ENCODE measurements at regions not wholly inside any gene's neighbourhood (a gene's known extent, or its start where the extent isn't known, plus 50 kb on each side); places are given as distances from the start of the nearest gene placed in this dataset.
A peak's percentile ranks its signal among the peaks of the same experiment; 100 is the strongest.

- POLR2A ChIA-PET = no interaction called here
- Histone ChIP-seq H3K4me3 (ENCODE audit: control insufficient read depth in 1 of 7, extremely low read depth in 1 of 7, insufficient read depth in 4 of 7, low read depth in 2 of 7, low read length in 6 of 7) (no peak overlapping the region), H3K27ac (ENCODE audit: insufficient read depth in 1 of 2, low read depth in 1 of 2, low read length in 2 of 2, poor library complexity in 1 of 2, severe bottlenecking in 2 of 2) (no peak overlapping the region), H3K4me1 (ENCODE audit: control extremely low read depth in 1 of 4, control insufficient read depth in 4 of 4, insufficient read depth in 4 of 4, low read length in 3 of 4) (no peaks in the 10 kb centered on the region), H3K36me3 (ENCODE audit: control insufficient read depth in 4 of 4, insufficient read depth in 4 of 4, low read length in 3 of 4) (no peaks in the 10 kb centered on the region), H3K9me3 (ENCODE audit: control extremely low read depth in 1 of 5, control insufficient read depth in 4 of 5, insufficient read depth in 2 of 5, low read depth in 1 of 5, low read length in 4 of 5) (peaks cover 0 to 2% (median 0%) of the 10 kb centered on the region in 5 experiments), H3K27me3 (replicated peaks in 2 of 5; ENCODE audit: control insufficient read depth in 4 of 5, insufficient read depth in 5 of 5, low read length in 4 of 5) (no peaks in the 10 kb centered on the region)
- CTCF ChIA-PET = no interaction called here
- no peak for DNase-seq
- 88% methylated on average over 4 of the region's 4 CpGs for WGBS (ENCODE audit: insufficient coverage)
These were observed 63.5 kb upstream of the ASCC3 start for GRCh38 chr6:100944644-100945043.

- Histone ChIP-seq H3K27me3 (replicated peaks in 2 of 5; ENCODE audit: control insufficient read depth in 4 of 5, insufficient read depth in 5 of 5, low read length in 4 of 5) (no peaks in the 10 kb centered on the region), H3K36me3 (ENCODE audit: control insufficient read depth in 4 of 4, insufficient read depth in 4 of 4, low read length in 3 of 4) (no peaks in the 10 kb centered on the region), H3K4me1 (ENCODE audit: control extremely low read depth in 1 of 4, control insufficient read depth in 4 of 4, insufficient read depth in 4 of 4, low read length in 3 of 4) (no peaks in the 10 kb centered on the region), H3K27ac (ENCODE audit: insufficient read depth in 1 of 2, low read depth in 1 of 2, low read length in 2 of 2, poor library complexity in 1 of 2, severe bottlenecking in 2 of 2) (no peak overlapping the region), H3K9me3 (ENCODE audit: control extremely low read depth in 1 of 5, control insufficient read depth in 4 of 5, insufficient read depth in 2 of 5, low read depth in 1 of 5, low read length in 4 of 5) (peaks cover 0 to 2% (median 0%) of the 10 kb centered on the region in 5 experiments), H3K4me3 (ENCODE audit: control insufficient read depth in 1 of 7, extremely low read depth in 1 of 7, insufficient read depth in 4 of 7, low read depth in 2 of 7, low read length in 6 of 7) (no peak overlapping the region)
- WGBS (ENCODE audit: insufficient coverage) = 100% methylated on average over 3 of the region's 4 CpGs
- no peak for DNase-seq
- CTCF ChIA-PET = no interaction called here
- POLR2A ChIA-PET = no interaction called here
These were observed 65.0 kb upstream of the ASCC3 start for GRCh38 chr6:100946021-100946540.

GRCh38 chr6:100946711-100947110 is 65.6 kb upstream of the ASCC3 start:
- 100% methylated on average over 1 of the region's 3 CpGs for WGBS (ENCODE audit: insufficient coverage)
- no peak overlapping the region for H3K4me3 ChIP-seq (ENCODE audit: control insufficient read depth in 1 of 7, extremely low read depth in 1 of 7, insufficient read depth in 4 of 7, low read depth in 2 of 7, low read length in 6 of 7)
- H3K27ac ChIP-seq (ENCODE audit: insufficient read depth in 1 of 2, low read depth in 1 of 2, low read length in 2 of 2, poor library complexity in 1 of 2, severe bottlenecking in 2 of 2) = no peak overlapping the region
- peaks cover 0 to 2% (median 0%) of the 10 kb centered on the region in 5 experiments for H3K9me3 ChIP-seq (ENCODE audit: control extremely low read depth in 1 of 5, control insufficient read depth in 4 of 5, insufficient read depth in 2 of 5, low read depth in 1 of 5, low read length in 4 of 5)
- ChIA-PET CTCF (no interaction called here), POLR2A (no interaction called here)
- no peaks in the 10 kb centered on the region for H3K4me1 ChIP-seq (ENCODE audit: control extremely low read depth in 1 of 4, control insufficient read depth in 4 of 4, insufficient read depth in 4 of 4, low read length in 3 of 4)
- no peaks in the 10 kb centered on the region for H3K36me3 ChIP-seq (ENCODE audit: control insufficient read depth in 4 of 4, insufficient read depth in 4 of 4, low read length in 3 of 4)
- H3K27me3 ChIP-seq (replicated peaks in 2 of 5; ENCODE audit: control insufficient read depth in 4 of 5, insufficient read depth in 5 of 5, low read length in 4 of 5) = no peaks in the 10 kb centered on the region
- DNase-seq = no peak

GRCh38 chr6:100948381-100949133 is 67.4 kb upstream of the ASCC3 start:
- peaks cover 0 to 2% (median 0%) of the 10 kb centered on the region in 5 experiments for H3K9me3 ChIP-seq (ENCODE audit: control extremely low read depth in 1 of 5, control insufficient read depth in 4 of 5, insufficient read depth in 2 of 5, low read depth in 1 of 5, low read length in 4 of 5)
- CTCF ChIA-PET = no interaction called here
- peak in 1 of 3 donors; percentile 29 for DNase-seq
- no peak overlapping the region for H3K4me3 ChIP-seq (ENCODE audit: control insufficient read depth in 1 of 7, extremely low read depth in 1 of 7, insufficient read depth in 4 of 7, low read depth in 2 of 7, low read length in 6 of 7)
- POLR2A ChIA-PET = no interaction called here
- H3K36me3 ChIP-seq (ENCODE audit: control insufficient read depth in 4 of 4, insufficient read depth in 4 of 4, low read length in 3 of 4) = no peaks in the 10 kb centered on the region
- 60% methylated on average over 3 of the region's 3 CpGs for WGBS (ENCODE audit: insufficient coverage)
- H3K4me1 ChIP-seq (ENCODE audit: control extremely low read depth in 1 of 4, control insufficient read depth in 4 of 4, insufficient read depth in 4 of 4, low read length in 3 of 4) = no peaks in the 10 kb centered on the region
- no peaks in the 10 kb centered on the region for H3K27me3 ChIP-seq (replicated peaks in 2 of 5; ENCODE audit: control insufficient read depth in 4 of 5, insufficient read depth in 5 of 5, low read length in 4 of 5)
- no peak overlapping the region for H3K27ac ChIP-seq (ENCODE audit: insufficient read depth in 1 of 2, low read depth in 1 of 2, low read length in 2 of 2, poor library complexity in 1 of 2, severe bottlenecking in 2 of 2)

GRCh38 chr6:100952006-100952405 is 70.9 kb upstream of the ASCC3 start:
- ChIA-PET POLR2A (no interaction called here), CTCF (no interaction called here)
- H3K4me3 ChIP-seq (ENCODE audit: control insufficient read depth in 1 of 7, extremely low read depth in 1 of 7, insufficient read depth in 4 of 7, low read depth in 2 of 7, low read length in 6 of 7) = no peak overlapping the region
- peaks cover 0 to 2% (median 0%) of the 10 kb centered on the region in 5 experiments for H3K9me3 ChIP-seq (ENCODE audit: control extremely low read depth in 1 of 5, control insufficient read depth in 4 of 5, insufficient read depth in 2 of 5, low read depth in 1 of 5, low read length in 4 of 5)
- H3K27me3 ChIP-seq (replicated peaks in 2 of 5; ENCODE audit: control insufficient read depth in 4 of 5, insufficient read depth in 5 of 5, low read length in 4 of 5) = no peaks in the 10 kb centered on the region
- DNase-seq = no peak
- no peaks in the 10 kb centered on the region for H3K36me3 ChIP-seq (ENCODE audit: control insufficient read depth in 4 of 4, insufficient read depth in 4 of 4, low read length in 3 of 4)
- H3K4me1 ChIP-seq (ENCODE audit: control extremely low read depth in 1 of 4, control insufficient read depth in 4 of 4, insufficient read depth in 4 of 4, low read length in 3 of 4) = no peaks in the 10 kb centered on the region
- WGBS (ENCODE audit: insufficient coverage) = 67% methylated on average over 7 of the region's 9 CpGs
- H3K27ac ChIP-seq (ENCODE audit: insufficient read depth in 1 of 2, low read depth in 1 of 2, low read length in 2 of 2, poor library complexity in 1 of 2, severe bottlenecking in 2 of 2) = no peak overlapping the region

GRCh38 chr6:100959280-100959679 is 78.2 kb upstream of the ASCC3 start:
- no peaks in the 10 kb centered on the region for H3K4me1 ChIP-seq (ENCODE audit: control extremely low read depth in 1 of 4, control insufficient read depth in 4 of 4, insufficient read depth in 4 of 4, low read length in 3 of 4)
- no CpG with 5 or more reads among the region's 3 CpGs for WGBS (ENCODE audit: insufficient coverage)
- H3K4me3 ChIP-seq (ENCODE audit: control insufficient read depth in 1 of 7, extremely low read depth in 1 of 7, insufficient read depth in 4 of 7, low read depth in 2 of 7, low read length in 6 of 7) = no peak overlapping the region
- H3K27ac ChIP-seq (ENCODE audit: insufficient read depth in 1 of 2, low read depth in 1 of 2, low read length in 2 of 2, poor library complexity in 1 of 2, severe bottlenecking in 2 of 2) = no peak overlapping the region
- CTCF ChIA-PET = no interaction called here
- no peaks in the 10 kb centered on the region for H3K36me3 ChIP-seq (ENCODE audit: control insufficient read depth in 4 of 4, insufficient read depth in 4 of 4, low read length in 3 of 4)
- no peaks in the 10 kb centered on the region for H3K27me3 ChIP-seq (replicated peaks in 2 of 5; ENCODE audit: control insufficient read depth in 4 of 5, insufficient read depth in 5 of 5, low read length in 4 of 5)
- no peaks in the 10 kb centered on the region for H3K9me3 ChIP-seq (ENCODE audit: control extremely low read depth in 1 of 5, control insufficient read depth in 4 of 5, insufficient read depth in 2 of 5, low read depth in 1 of 5, low read length in 4 of 5)
- POLR2A ChIA-PET = no interaction called here
- DNase-seq = no peak

GRCh38 chr6:100962466-100962865 is 81.3 kb upstream of the ASCC3 start:
- CTCF ChIA-PET = no interaction called here
- no peak for DNase-seq
- Histone ChIP-seq H3K36me3 (ENCODE audit: control insufficient read depth in 4 of 4, insufficient read depth in 4 of 4, low read length in 3 of 4) (no peaks in the 10 kb centered on the region), H3K9me3 (ENCODE audit: control extremely low read depth in 1 of 5, control insufficient read depth in 4 of 5, insufficient read depth in 2 of 5, low read depth in 1 of 5, low read length in 4 of 5) (no peaks in the 10 kb centered on the region), H3K4me3 (ENCODE audit: control insufficient read depth in 1 of 7, extremely low read depth in 1 of 7, insufficient read depth in 4 of 7, low read depth in 2 of 7, low read length in 6 of 7) (no peak overlapping the region), H3K27ac (ENCODE audit: insufficient read depth in 1 of 2, low read depth in 1 of 2, low read length in 2 of 2, poor library complexity in 1 of 2, severe bottlenecking in 2 of 2) (no peak overlapping the region), H3K4me1 (ENCODE audit: control extremely low read depth in 1 of 4, control insufficient read depth in 4 of 4, insufficient read depth in 4 of 4, low read length in 3 of 4) (no peaks in the 10 kb centered on the region), H3K27me3 (replicated peaks in 2 of 5; ENCODE audit: control insufficient read depth in 4 of 5, insufficient read depth in 5 of 5, low read length in 4 of 5) (no peaks in the 10 kb centered on the region)
- POLR2A ChIA-PET = no interaction called here
- no CpG with 5 or more reads among the region's 1 CpG for WGBS (ENCODE audit: insufficient coverage)

Measured in common myeloid progenitor, CD34-positive (primary cell).